ENCODE measurements at regions not wholly inside any gene's neighbourhood (a gene's known extent, or its start where the extent isn't known, plus 50 kb on each side); places are given as distances from the start of the nearest gene placed in this dataset.
"Not testable (repeated sequence)": the region's sequence is repeated elsewhere in the genome, so short reads cannot be mapped to it uniquely, and the experiment has no call there.

DNA sequence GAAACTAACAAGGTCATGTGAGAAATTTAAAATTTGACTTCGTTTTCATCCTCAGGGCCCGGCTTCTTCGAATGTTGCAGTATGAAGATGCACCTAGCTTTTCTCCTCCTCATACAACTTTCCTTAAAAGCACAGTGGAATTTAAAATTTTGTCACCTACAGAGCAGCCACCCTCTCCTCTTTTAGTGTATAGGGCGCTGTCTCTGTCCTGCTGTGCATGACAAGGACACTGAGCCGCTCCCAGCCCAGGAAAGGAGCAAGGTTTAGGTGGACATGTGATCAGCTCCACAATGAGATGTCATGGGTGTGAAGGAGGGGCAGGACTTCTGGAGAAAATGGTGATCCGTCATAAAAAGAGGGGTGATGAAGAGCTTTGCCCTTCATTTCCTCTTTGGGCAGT is 1185.4 kb downstream of the RPIA start:
- H3K4me3 ChIP-seq; H3K27ac ChIP-seq; intact Hi-C loops (cut with DNase I); H3K9me3 ChIP-seq (replicated peaks in 1 of 3); H3K4me1 ChIP-seq (replicated peaks in 1 of 2); H3K36me3 ChIP-seq (replicated peaks in 1 of 2); H3K27me3 ChIP-seq; DNase-seq: not testable (repeated sequence)
- 52 to 72% (median 64%) methylated on average over 3 to 6 of the region's 6 CpGs; no CpG with 5 or more reads in 1 of the 4 donors for whole genome bisulfite sequencing, 4 donors

DNA sequence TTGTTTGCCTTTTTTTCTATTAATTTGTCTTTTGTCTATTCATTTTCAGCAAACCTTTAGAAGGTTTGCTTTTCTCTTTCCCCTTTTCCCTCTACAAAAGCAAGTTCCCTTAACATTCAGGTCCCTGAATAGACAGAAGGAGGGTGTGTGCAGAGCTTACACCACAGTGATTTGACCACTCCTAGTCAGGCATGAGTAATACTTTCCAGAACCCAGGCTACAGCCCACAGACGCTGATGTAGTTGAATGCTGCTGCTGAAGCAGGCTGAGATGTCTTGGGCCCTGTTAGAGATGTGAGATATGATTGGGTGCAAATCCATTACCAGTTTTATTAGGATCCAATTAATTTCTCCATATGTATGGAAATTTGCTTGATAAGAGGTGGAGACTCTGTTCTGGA is 1191.4 kb downstream of the RPIA start:
- H3K27ac ChIP-seq; H3K4me3 ChIP-seq; H3K36me3 ChIP-seq (replicated peaks in 1 of 2); H3K27me3 ChIP-seq; H3K9me3 ChIP-seq (replicated peaks in 1 of 3); intact Hi-C loops (cut with DNase I); H3K4me1 ChIP-seq (replicated peaks in 1 of 2); DNase-seq: not testable (repeated sequence)
- WGBS, 4 donors = 24 to 39% methylated on average over 1 of the region's 1 CpG; no CpG with 5 or more reads in 2 of the 4 donors

DNA sequence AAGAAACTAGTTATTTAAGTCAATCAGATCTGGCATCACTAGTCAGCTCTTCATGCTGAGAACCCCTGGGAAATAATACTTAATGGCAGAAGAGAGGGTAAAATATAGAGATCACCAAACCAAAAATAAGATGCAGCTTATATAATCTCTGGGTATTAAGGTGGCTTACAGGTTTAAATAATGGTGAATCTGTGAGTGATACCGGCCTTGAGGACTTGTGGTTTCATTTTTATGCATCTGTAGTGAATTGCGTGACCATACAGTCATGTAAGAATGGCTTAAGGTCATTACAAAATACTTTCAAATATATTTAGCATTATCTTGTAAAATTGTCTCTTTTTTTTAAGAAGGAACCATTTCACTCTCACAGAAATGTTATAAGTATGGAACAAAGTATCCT is 1192.2 kb downstream of the RPIA start:
- DNase-seq; H3K4me3 ChIP-seq; H3K27me3 ChIP-seq; H3K36me3 ChIP-seq (replicated peaks in 1 of 2); intact Hi-C loops (cut with DNase I); H3K27ac ChIP-seq; H3K9me3 ChIP-seq (replicated peaks in 1 of 3); H3K4me1 ChIP-seq (replicated peaks in 1 of 2): not testable (repeated sequence)
- 35 to 70% (median 61%) methylated on average over 1 to 2 of the region's 2 CpGs for WGBS, 4 donors

DNA sequence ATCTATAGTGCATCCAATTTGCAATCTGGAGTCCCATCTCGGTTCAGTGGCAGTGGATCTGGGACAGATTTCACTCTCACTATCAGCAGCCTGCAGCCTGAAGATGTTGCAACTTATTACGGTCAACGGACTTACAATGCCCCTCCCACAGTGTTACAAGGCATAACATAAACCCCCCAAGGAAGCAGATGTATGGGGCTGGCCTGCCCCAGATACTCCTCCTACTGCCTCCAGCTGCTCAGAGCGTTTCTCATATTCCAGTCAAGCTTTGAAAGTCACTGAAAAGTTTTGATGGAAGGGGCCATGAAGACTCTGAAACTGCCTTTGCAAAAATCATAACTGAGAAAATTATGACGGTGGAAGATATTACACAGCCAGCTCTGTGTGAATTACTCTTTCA is 1193.6 kb downstream of the RPIA start:
- H3K4me3 ChIP-seq; H3K27me3 ChIP-seq; intact Hi-C loops (cut with DNase I); DNase-seq; H3K36me3 ChIP-seq (replicated peaks in 1 of 2); H3K9me3 ChIP-seq (replicated peaks in 1 of 3); H3K4me1 ChIP-seq (replicated peaks in 1 of 2); H3K27ac ChIP-seq: not testable (repeated sequence)
- 29 to 33% (median 30%) methylated on average over 1 of the region's 5 CpGs; no CpG with 5 or more reads in 1 of the 4 donors for WGBS, 4 donors

DNA sequence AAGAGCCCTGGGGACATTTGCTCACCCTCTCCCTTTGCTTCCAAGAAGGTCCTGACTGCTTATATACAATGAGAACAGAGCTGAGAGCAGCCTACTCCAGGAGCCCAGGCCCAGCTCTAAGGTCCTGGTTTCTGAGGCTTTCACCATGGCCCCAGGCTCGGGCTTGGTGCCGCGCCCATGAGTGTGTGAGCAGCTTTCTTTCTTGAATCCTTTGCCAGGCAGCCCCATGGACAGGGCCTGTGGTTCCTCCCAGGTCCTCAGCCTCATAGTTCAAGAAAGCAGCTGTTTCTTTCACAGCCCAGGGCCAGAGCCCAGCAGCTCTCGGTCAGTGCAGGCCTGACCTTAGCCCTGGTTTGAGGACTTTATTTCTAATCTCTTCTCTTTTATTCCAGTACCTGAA is 1197.2 kb downstream of the RPIA start:
- DNase-seq; H3K4me1 ChIP-seq (replicated peaks in 1 of 2); H3K27ac ChIP-seq; H3K36me3 ChIP-seq (replicated peaks in 1 of 2); intact Hi-C loops (cut with DNase I); H3K9me3 ChIP-seq (replicated peaks in 1 of 3); H3K27me3 ChIP-seq; H3K4me3 ChIP-seq: not testable (repeated sequence)
- WGBS, 4 donors = no CpG with 5 or more reads among the region's 4 CpGs

DNA sequence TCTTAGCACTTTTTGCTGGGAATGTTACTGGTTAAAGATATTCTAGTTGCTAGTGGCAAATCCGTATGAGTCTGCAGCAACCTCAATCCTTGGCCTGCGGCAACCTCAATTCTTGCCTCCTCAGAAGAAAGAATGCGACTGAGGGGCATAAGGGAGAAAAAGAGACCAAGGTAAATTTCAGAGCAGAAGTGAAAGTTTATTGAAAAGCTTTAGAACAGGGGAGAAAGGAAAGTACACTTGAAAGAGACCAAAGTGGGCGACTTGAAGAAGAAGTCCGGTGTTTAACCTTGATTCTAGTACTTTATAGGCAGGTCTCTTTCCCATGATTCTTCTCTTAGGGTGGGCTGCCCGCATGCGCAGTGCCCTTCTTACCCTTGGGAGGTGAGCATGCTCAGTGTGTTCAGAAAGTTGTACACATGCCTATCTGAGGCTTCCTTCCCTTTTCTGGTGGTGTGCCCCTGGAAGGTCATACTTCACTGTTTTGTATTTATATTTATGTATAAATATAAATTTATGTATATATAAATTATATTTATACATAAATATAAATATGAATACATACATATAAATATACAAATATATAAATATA is 1198.8 kb downstream of the RPIA start:
- DNase-seq; intact Hi-C loops (cut with DNase I); H3K27ac ChIP-seq; H3K4me1 ChIP-seq (replicated peaks in 1 of 2); H3K36me3 ChIP-seq (replicated peaks in 1 of 2); H3K9me3 ChIP-seq (replicated peaks in 1 of 3); H3K27me3 ChIP-seq; H3K4me3 ChIP-seq: not testable (repeated sequence)
- WGBS, 4 donors = no CpG with 5 or more reads among the region's 7 CpGs

DNA sequence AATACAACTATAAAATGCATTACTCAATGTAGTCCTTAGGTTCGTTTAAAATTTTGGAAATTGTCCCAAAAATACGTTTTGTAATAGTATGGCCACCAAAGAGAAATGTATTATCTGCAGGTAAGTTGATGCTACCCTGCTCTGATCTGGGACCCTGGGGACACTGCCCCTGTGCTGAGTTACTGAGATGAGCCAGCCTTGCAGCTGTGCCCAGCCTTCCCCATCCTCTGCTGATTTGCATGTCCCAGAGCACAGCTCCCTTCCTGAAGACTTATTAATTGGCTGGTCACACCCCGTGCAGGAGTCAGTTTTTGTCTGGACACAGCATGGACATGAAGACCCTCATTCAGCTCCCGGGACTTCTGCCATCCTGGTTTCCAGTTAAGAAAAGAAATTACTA is 1203.5 kb downstream of the RPIA start:
- H3K4me3 ChIP-seq; intact Hi-C loops (cut with DNase I); H3K36me3 ChIP-seq (replicated peaks in 1 of 2); H3K4me1 ChIP-seq (replicated peaks in 1 of 2); H3K27ac ChIP-seq; H3K9me3 ChIP-seq (replicated peaks in 1 of 3); H3K27me3 ChIP-seq; DNase-seq: not testable (repeated sequence)
- no CpG with 5 or more reads among the region's 4 CpGs for WGBS, 4 donors

DNA sequence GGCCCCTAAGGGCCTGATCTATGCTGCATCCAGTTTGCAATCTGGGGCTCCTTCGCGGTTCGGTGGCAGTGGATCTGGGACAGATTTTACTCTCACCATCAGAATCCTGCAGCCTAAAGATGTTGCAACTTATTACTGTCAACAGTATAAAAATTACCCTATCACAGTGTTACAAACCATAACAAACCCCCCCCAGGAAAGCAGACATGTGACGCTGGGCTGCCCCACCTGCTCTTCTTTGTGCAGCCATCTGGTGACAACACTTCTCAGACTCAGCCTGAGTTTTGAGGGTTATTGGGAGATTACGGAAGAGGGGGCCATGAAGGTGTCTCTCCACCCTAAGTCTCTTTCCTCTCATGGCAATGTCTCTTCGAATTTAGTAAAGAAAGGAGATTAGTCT is 1204.2 kb downstream of the RPIA start:
- intact Hi-C loops (cut with DNase I); H3K27ac ChIP-seq; H3K36me3 ChIP-seq (replicated peaks in 1 of 2); H3K9me3 ChIP-seq (replicated peaks in 1 of 3); H3K27me3 ChIP-seq; H3K4me3 ChIP-seq; DNase-seq; H3K4me1 ChIP-seq (replicated peaks in 1 of 2): not testable (repeated sequence)
- WGBS, 4 donors = no CpG with 5 or more reads among the region's 6 CpGs

DNA sequence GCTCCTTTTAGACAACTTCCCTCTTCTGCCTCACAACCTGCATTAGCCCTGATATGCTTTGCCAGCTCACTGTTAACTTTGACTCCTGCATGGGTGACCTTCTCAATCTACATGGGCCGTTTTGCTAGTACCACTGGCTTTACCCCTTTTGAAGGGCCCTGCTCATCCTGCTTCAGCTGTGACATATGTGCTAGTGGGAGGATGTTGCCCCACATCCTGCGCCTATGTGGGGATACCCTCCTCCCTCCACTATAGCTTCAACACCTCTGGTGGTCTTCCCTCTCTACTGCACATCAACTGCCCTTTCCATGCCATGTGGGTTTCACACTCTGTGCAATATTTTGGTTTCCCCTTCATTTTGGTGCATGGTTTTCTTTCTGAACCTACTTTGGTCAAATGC is 1235.5 kb downstream of the RPIA start:
- H3K36me3 ChIP-seq (replicated peaks in 1 of 2); H3K27ac ChIP-seq; H3K27me3 ChIP-seq; H3K4me3 ChIP-seq; H3K9me3 ChIP-seq (replicated peaks in 1 of 3); DNase-seq; intact Hi-C loops (cut with DNase I); H3K4me1 ChIP-seq (replicated peaks in 1 of 2): not testable (repeated sequence)
- WGBS, 4 donors = 11 to 58% (median 45%) methylated on average over 1 to 2 of the region's 2 CpGs

DNA sequence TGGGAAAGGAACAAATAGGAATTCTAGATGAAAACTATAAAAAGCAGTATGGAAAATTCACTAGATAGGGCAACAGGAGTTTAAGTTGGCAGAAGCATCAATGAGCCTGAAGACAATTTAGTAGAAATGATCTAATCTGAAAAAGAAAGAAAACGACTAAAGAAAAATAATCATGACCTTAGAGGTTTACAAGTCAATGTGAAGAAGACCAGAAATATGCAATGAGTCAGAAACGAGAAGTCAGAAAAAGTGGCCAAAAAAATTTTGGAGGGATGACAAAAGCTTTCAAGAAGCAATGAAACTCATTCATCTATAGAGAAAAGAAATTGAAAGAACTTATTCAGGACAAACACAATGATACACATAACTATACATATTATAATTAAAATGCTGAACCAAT is 1244.0 kb downstream of the RPIA start:
- H3K9me3 ChIP-seq (replicated peaks in 1 of 3); intact Hi-C loops (cut with DNase I); H3K27ac ChIP-seq; H3K4me3 ChIP-seq; DNase-seq; H3K27me3 ChIP-seq; H3K4me1 ChIP-seq (replicated peaks in 1 of 2); H3K36me3 ChIP-seq (replicated peaks in 1 of 2): not testable (repeated sequence)
- WGBS, 4 donors = 5 to 25% (median 17%) methylated on average over 2 of the region's 2 CpGs

DNA sequence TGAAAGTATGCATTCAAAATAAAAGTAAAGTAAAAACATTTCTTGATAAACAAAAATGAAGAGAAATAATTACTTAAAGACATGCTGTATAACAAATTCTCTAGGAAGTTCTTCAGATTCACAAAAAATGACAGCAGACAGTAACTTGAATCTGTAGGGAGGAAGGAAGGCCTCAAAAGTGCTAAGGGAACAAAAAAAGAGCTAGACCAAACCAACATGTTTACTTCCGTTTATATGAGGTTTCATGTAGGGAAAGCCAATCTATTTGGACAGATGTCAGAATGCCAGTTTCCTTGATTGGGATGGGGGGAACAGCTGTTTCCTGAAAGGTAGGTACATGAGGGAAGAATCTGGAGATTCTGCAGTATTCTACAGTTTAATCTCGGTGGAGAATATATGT is 1244.5 kb downstream of the RPIA start:
- H3K27me3 ChIP-seq; H3K4me1 ChIP-seq (replicated peaks in 1 of 2); intact Hi-C loops (cut with DNase I); H3K9me3 ChIP-seq (replicated peaks in 1 of 3); H3K4me3 ChIP-seq; H3K36me3 ChIP-seq (replicated peaks in 1 of 2); DNase-seq; H3K27ac ChIP-seq: not testable (repeated sequence)
- 34 to 54% (median 48%) methylated on average over 2 of the region's 2 CpGs for WGBS, 4 donors

DNA sequence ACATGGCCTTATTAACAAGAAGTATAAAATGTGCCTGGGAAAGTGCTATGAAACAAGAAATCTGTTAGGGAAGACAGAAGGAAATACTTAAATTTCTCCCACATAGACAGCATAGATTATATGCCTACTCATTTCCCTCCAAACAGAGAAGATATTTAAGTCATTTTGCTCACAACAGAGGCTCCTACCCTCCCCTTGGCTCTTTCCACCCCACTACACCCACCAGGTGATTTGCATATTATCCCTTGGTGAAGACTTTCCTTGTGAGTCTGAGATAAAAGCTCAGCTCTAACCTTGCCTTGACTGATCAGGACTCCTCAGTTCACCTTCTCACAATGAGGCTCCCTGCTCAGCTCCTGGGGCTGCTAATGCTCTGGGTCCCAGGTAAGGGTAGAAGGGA is 1245.1 kb downstream of the RPIA start:
- H3K27ac ChIP-seq; DNase-seq; H3K9me3 ChIP-seq (replicated peaks in 1 of 3); H3K27me3 ChIP-seq; H3K4me3 ChIP-seq; intact Hi-C loops (cut with DNase I); H3K36me3 ChIP-seq (replicated peaks in 1 of 2); H3K4me1 ChIP-seq (replicated peaks in 1 of 2): not testable (repeated sequence)

Measured in adrenal gland (tissue), 9 donors.